ENCODE measurements at regions not wholly inside any gene's neighbourhood (a gene's known extent, or its start where the extent isn't known, plus 50 kb on each side); places are given as distances from the start of the nearest gene placed in this dataset.

- POLR2A ChIA-PET, result no interaction called here
Observed at GRCh38 chr9:7906783-7907550, 107.4 kb upstream of the DMAC1 start.

More at GRCh38 chr9:7906783-7907550, 107.4 kb upstream of the DMAC1 start:
- BruUV-seq (replicated peaks), result no TSS peak
- TF ChIP-seq TEF (CRISPR knock-in tag; IDR thresholded peaks at IDR 0.05) (no peak), RXRB (CRISPR knock-in tag; IDR thresholded peaks at IDR 0.05; ENCODE audit: borderline replicate concordance) (no peak), DMAP1 (CRISPR knock-in tag; IDR thresholded peaks at IDR 0.05) (no peak), ATAD3A (CRISPR knock-in tag; IDR thresholded peaks at IDR 0.05) (no peak), ZNF496 (CRISPR knock-in tag; IDR thresholded peaks at IDR 0.05; ENCODE audit: insufficient replicate concordance) (no peak), ESRRA (CRISPR knock-in tag; IDR thresholded peaks at IDR 0.05; ENCODE audit: low read depth) (no peak), ZNF468 (CRISPR knock-in tag; IDR thresholded peaks at IDR 0.05) (no peak), NFYB (CRISPR knock-in tag; IDR thresholded peaks at IDR 0.05) (no peak), RERE (CRISPR knock-in tag; IDR thresholded peaks at IDR 0.05; ENCODE audit: low read depth) (no peak), THAP11 (CRISPR knock-in tag; IDR thresholded peaks at IDR 0.05) (no peak), ZNF772 (CRISPR knock-in tag; IDR thresholded peaks at IDR 0.05) (no peak), DRAP1 (CRISPR knock-in tag; IDR thresholded peaks at IDR 0.05) (no peak), NFE2L2 (IDR thresholded peaks at IDR 0.05; ENCODE audit: low read length) (no peak), PRMT3 (CRISPR knock-in tag; IDR thresholded peaks at IDR 0.05; ENCODE audit: borderline replicate concordance, low read depth) (no peak), PAF1 (CRISPR knock-in tag; IDR thresholded peaks at IDR 0.05) (no peak), ETV6 (CRISPR knock-in tag; conservative IDR thresholded peaks at IDR 0.05) (no peak), ZBTB39 (CRISPR knock-in tag; IDR thresholded peaks at IDR 0.05) (no peak), PCBP2 (optimal IDR thresholded peaks at IDR 0.05; ENCODE audit: low read depth, low read length, poor library complexity, severe bottlenecking) (no peak)
- Histone ChIP-seq H2AFZ (ENCODE audit: low read length) (no peak overlapping the region), H3K4me1 (ENCODE audit: insufficient read depth, low read length) (no peaks in the 10 kb centered on the region), H3K27ac (ENCODE audit: extremely low read length, insufficient read depth, low read length) (no peak overlapping the region), H3K4me2 (ENCODE audit: low read depth, low read length) (no peak overlapping the region), H3K4me3 (replicated peaks in 1 of 3; ENCODE audit: insufficient read depth in 1 of 3, low read depth in 2 of 3, low read length in 3 of 3) (no peak overlapping the region), H3K9me3 (ENCODE audit: low read length) (no peaks in the 10 kb centered on the region; the same call in 1 of the 2 replicates), H3K36me3 (replicated peaks in 1 of 2; ENCODE audit: control insufficient read depth in 1 of 2, insufficient read depth in 2 of 2, low read length in 2 of 2) (no peaks in the 10 kb centered on the region), H3K9ac (ENCODE audit: insufficient read depth, low read depth, low read length) (no peak overlapping the region), H3K27me3 (ENCODE audit: control insufficient read depth in 1 of 2, insufficient read depth in 2 of 2, low read length in 2 of 2) (no peaks in the 10 kb centered on the region), H3K79me2 (ENCODE audit: insufficient read depth, low read length) (no peaks in the 10 kb centered on the region), H4K20me1 (ENCODE audit: insufficient read depth, low read length) (no peaks in the 10 kb centered on the region)
- WGBS (ENCODE audit: low lambda C conversion rate), result 0% methylated on average over 2 of the region's 2 CpGs
- in situ Hi-C loops (cut with HindIII; ENCODE audit: extremely low pct_ligation_motif_present, low pct_unique_long_range_greater_than_20kb), result no loop called here
- FAIRE-seq (no peak), DNase-seq (ENCODE audit: low spot score) (no peak), ATAC-seq (no peak)
- CTCF ChIA-PET (ENCODE audit: low intra/inter-chr PET ratio, low total read pairs), result no interaction called here
- intact Hi-C loops (cut with micrococcal nuclease; ENCODE audit: unreplicated experiment), result no loop called here
